HepG2 (cell line): ENCODE measurements at regions not wholly inside any gene's neighbourhood (a gene's known extent, or its start where the extent isn't known, plus 50 kb on each side); places are given as distances from the start of the nearest gene placed in this dataset.

ENCODE experiments used
- ATAC-seq: fragments of 200-7000 bp; cut with Tn5 transposase; 3 replicates; pipeline ENCODE4 v1.9.1; 2020; ENCODE audit warnings: mild to moderate bottlenecking, moderate library complexity
- BruUV-seq: library from RNA; stranded (reverse); fragments of 400-500 nt; replicated peaks from 2 replicates; lab custom pipeline; 2021; lab: Mats Ljungman, UMichigan
- CTCF ChIA-PET: fragments of 300-600 bp; formaldehyde crosslinking; extraction: SDS; loops from one replicate; lab custom pipeline; 2021; ENCODE audit warnings: low total read pairs, inconsistent platforms, low intra/inter-chr PET ratio; lab: Yijun Ruan, JAX
- POLR2A ChIA-PET: fragments of 350-600 bp; sonication (Branson Sonifier 250); formaldehyde crosslinking; loops from one replicate; lab custom pipeline; 2020; ENCODE audit warnings: antibody characterized with exemption, inconsistent platforms; lab: Yijun Ruan, JAX
- DNase-seq: peaks from one replicate; pipeline ENCODE4 v3.0.0-alpha.2; 2015; ENCODE audit warnings: low spot score
- FAIRE-seq: peaks from 3 replicates; lab custom pipeline; 2011; peaks lifted over from hg19 to GRCh38; lab: Jason Lieb, UNC
- H2AFZ ChIP-seq: one replicate; pipeline ENCODE4 v1.6.1; 2011; ENCODE audit warnings: low read length, inconsistent platforms
- H3K27ac ChIP-seq: fragments of 300-600 bp; 3 replicates; pipeline ENCODE4 v1.8.0; 2011; ENCODE audit warnings: mixed run types, mild to moderate bottlenecking, mixed read lengths, low read length, inconsistent platforms; ENCODE audit not compliant: insufficient read depth; ENCODE audit errors: extremely low read length
- H3K27me3 ChIP-seq, 2 experiments: fragments of 200-600 bp in 1 of 2; 2 replicates in 1 of 2; 3 replicates in 1 of 2; pipeline versions ENCODE4 v1.6.0 to v1.8.0; 2011; ENCODE audit warnings: low read length in 2 of 2, mild to moderate bottlenecking in 2 of 2, moderate library complexity in 2 of 2, inconsistent platforms in 1 of 2; ENCODE audit not compliant: insufficient read depth in 2 of 2, control insufficient read depth in 1 of 2
- H3K36me3 ChIP-seq, 2 experiments: fragments of 200-600 bp in 1 of 2; replicated peaks in 1 of 2; 2 replicates in 1 of 2; 3 replicates in 1 of 2; pipeline versions ENCODE4 v1.5.1 to v1.8.0; 2011; ENCODE audit warnings: low read length in 2 of 2, inconsistent platforms in 1 of 2; ENCODE audit not compliant: insufficient read depth in 2 of 2, control insufficient read depth in 1 of 2
- H3K4me1 ChIP-seq: 2 replicates; pipeline ENCODE4 v1.5.1; 2012; ENCODE audit warnings: low read length, inconsistent platforms; ENCODE audit not compliant: insufficient read depth
- H3K4me2 ChIP-seq: 2 replicates; pipeline ENCODE4 v1.6.0; 2011; ENCODE audit warnings: low read depth, low read length, inconsistent platforms
- H3K4me3 ChIP-seq, 3 experiments: fragments of 200-600 bp in 1 of 3; sonication (generic), shearing (Covaris generic) in 1 of 3; replicated peaks in 1 of 3; 2 replicates each; pipeline ENCODE4 v1.5.1; 2011 to 2016; ENCODE audit warnings: low read length in 3 of 3, inconsistent platforms in 2 of 3, low read depth in 2 of 3, mild to moderate bottlenecking in 2 of 3, control low read depth in 1 of 3, mixed read lengths in 1 of 3; ENCODE audit not compliant: insufficient read depth in 1 of 3
- H3K79me2 ChIP-seq: one replicate; pipeline ENCODE4 v1.6.1; 2011; ENCODE audit warnings: low read length, inconsistent platforms; ENCODE audit not compliant: insufficient read depth
- H3K9ac ChIP-seq: 2 replicates; pipeline ENCODE4 v1.6.0; 2011; ENCODE audit warnings: mild to moderate bottlenecking, low read depth, low read length, inconsistent platforms; ENCODE audit not compliant: insufficient read depth
- H3K9me3 ChIP-seq: 2 replicates; pipeline ENCODE4 v1.5.1; 2012; ENCODE audit warnings: mild to moderate bottlenecking, low read length
- H4K20me1 ChIP-seq: 2 replicates; pipeline ENCODE4 v1.6.0; 2011; ENCODE audit warnings: inconsistent platforms, mild to moderate bottlenecking, low read length, moderate library complexity; ENCODE audit not compliant: insufficient read depth
- NFE2L1 ChIP-seq: sonication (generic); formaldehyde crosslinking; IDR thresholded peaks from 2 replicates; pipeline ENCODE4 v1.4.0; 2020; ENCODE audit warnings: missing genetic modification reagents, mild to moderate bottlenecking, borderline replicate concordance
- NFYB ChIP-seq: sonication (generic); formaldehyde crosslinking; IDR thresholded peaks from 2 replicates; pipeline ENCODE4 v1.4.0; 2020; ENCODE audit warnings: missing genetic modification reagents
- ZNF234 ChIP-seq: sonication (generic); formaldehyde crosslinking; conservative IDR thresholded peaks from 2 replicates; pipeline ENCODE4 v1.5.1; 2020; ENCODE audit warnings: mild to moderate bottlenecking, missing genetic modification reagents
- WGBS: methylation state at CpG from one replicate; pipeline ENCODE4 v1.1.6; 2017; ENCODE audit warnings: low lambda C conversion rate; 5-methylcytosine and 5-hydroxymethylcytosine counted together
- in situ Hi-C: cut with HindIII; loops from 2 replicates; pipeline ENCODE4 v1.10.0; 2017; ENCODE audit warnings: low pct_unique_long_range_greater_than_20kb; ENCODE audit not compliant: extremely low pct_ligation_motif_present
- intact Hi-C: fragments of 100-400 bp; cut with micrococcal nuclease; formaldehyde crosslinking; loops from one replicate; pipeline ENCODE4 v1.10.0; 2022; ENCODE audit not compliant: unreplicated experiment
- TF ChIP-seq, protein P1 (sequence below): sonication (generic); formaldehyde crosslinking; IDR thresholded peaks from 2 replicates; pipeline ENCODE4 v1.4.0; 2020; ENCODE audit warnings: missing genetic modification reagents

GRCh38 chr5:175012267-175012666 is 287.9 kb downstream of the MSX2 start (continued):
- TF ChIP-seq, protein P1, sequence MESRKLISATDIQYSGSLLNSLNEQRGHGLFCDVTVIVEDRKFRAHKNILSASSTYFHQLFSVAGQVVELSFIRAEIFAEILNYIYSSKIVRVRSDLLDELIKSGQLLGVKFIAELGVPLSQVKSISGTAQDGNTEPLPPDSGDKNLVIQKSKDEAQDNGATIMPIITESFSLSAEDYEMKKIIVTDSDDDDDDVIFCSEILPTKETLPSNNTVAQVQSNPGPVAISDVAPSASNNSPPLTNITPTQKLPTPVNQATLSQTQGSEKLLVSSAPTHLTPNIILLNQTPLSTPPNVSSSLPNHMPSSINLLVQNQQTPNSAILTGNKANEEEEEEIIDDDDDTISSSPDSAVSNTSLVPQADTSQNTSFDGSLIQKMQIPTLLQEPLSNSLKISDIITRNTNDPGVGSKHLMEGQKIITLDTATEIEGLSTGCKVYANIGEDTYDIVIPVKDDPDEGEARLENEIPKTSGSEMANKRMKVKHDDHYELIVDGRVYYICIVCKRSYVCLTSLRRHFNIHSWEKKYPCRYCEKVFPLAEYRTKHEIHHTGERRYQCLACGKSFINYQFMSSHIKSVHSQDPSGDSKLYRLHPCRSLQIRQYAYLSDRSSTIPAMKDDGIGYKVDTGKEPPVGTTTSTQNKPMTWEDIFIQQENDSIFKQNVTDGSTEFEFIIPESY (CRISPR knock-in tag): no peak
- TF ChIP-seq NFE2L1 (CRISPR knock-in tag): no peak
- TF ChIP-seq, all 625 proteins: peak for 0

DNA sequence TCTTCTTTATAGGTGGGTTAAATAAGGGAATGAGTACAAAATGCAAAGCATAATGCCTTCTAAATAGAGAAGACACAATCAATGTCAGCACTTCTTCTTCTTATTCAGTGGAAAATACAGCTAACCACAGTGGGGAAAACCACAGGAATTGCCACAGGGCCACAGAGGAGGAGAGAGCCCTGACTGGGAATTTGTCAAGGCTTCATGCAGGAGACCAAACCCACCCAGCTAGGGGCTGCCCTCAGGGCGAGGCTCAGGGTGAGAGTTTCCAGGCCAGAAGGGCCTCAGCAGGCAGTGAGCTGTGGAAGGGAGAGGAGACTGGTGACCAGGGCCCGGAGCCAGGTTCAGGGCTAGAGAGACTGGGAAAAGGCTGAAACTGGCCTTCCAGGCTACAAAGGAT is 279.1 kb downstream of the MSX2 start:
- no peaks in the 10 kb centered on the region; the same call in 1 of the 2 replicates for H3K9me3 ChIP-seq
- H2AFZ ChIP-seq: no peak overlapping the region
- 0 out of 5 replicates have a peak, but pooled peaks cover 0 to 3% of the 10 kb centered on the region in 2 experiments for H3K27me3 ChIP-seq
- 0% methylated on average over 2 of the region's 2 CpGs for WGBS
- no peaks in the 10 kb centered on the region for H3K79me2 ChIP-seq
- H4K20me1 ChIP-seq: no peaks in the 10 kb centered on the region
- no peak overlapping the region for H3K4me2 ChIP-seq
- no TSS peak for BruUV-seq
- in situ Hi-C loops (no loop called here), intact Hi-C loops (no loop called here)
- CTCF ChIA-PET: no interaction called here
- POLR2A ChIA-PET: no interaction called here
- H3K4me3 ChIP-seq: no peak overlapping the region
- DNase-seq: no peak
- no peaks in the 10 kb centered on the region for H3K36me3 ChIP-seq
- no peaks in the 10 kb centered on the region for H3K4me1 ChIP-seq
- no peak for ATAC-seq
- no peak overlapping the region for H3K9ac ChIP-seq
- no peak for FAIRE-seq
- TF ChIP-seq ZNF234 (no peak), NFYB (CRISPR knock-in tag) (no peak)
- H3K27ac ChIP-seq: no peak overlapping the region
